Fibroblast of lung (primary cell): ENCODE measurements at regions not wholly inside any gene's neighbourhood (a gene's known extent, or its start where the extent isn't known, plus 50 kb on each side); places are given as distances from the start of the nearest gene placed in this dataset.

ENCODE experiments used
- DNase-seq, 2 donors: peaks; one replicate each; pipeline versions ENCODE4 v3.0.0 to v3.0.0-alpha.2; 2010; ENCODE audit warnings: low read depth in 2 of 2
- H2AFZ ChIP-seq: 2 replicates; pipeline ENCODE4 v1.5.1; 2012; ENCODE audit warnings: low read length, control low read depth, inconsistent platforms
- H3K27ac ChIP-seq: 2 replicates; pipeline ENCODE4 v1.5.1; 2011; ENCODE audit warnings: low read length, control low read depth; ENCODE audit not compliant: insufficient read depth
- H3K27me3 ChIP-seq: 2 replicates; pipeline ENCODE4 v1.5.1; 2011; ENCODE audit warnings: mild to moderate bottlenecking, low read length; ENCODE audit not compliant: control insufficient read depth, insufficient read depth
- H3K36me3 ChIP-seq: 2 replicates; pipeline ENCODE4 v1.5.1; 2011; ENCODE audit warnings: low read length; ENCODE audit not compliant: control insufficient read depth, insufficient read depth
- H3K4me1 ChIP-seq: 2 replicates; pipeline ENCODE4 v1.5.1; 2011; ENCODE audit warnings: low read length; ENCODE audit not compliant: control insufficient read depth, insufficient read depth; ENCODE audit errors: extremely low read depth
- H3K4me2 ChIP-seq: 2 replicates; pipeline ENCODE4 v1.5.1; 2011; ENCODE audit warnings: low read length, control low read depth; ENCODE audit not compliant: insufficient read depth; ENCODE audit errors: extremely low read depth
- H3K4me3 ChIP-seq, 4 experiments: fragments of 200-600 bp in 1 of 4; sonication (generic) in 1 of 4; replicated peaks in 1 of 4; 2 replicates each; pipeline ENCODE4 v1.5.1; 2011 to 2016; ENCODE audit warnings: low read length in 4 of 4, low read depth in 3 of 4, mild to moderate bottlenecking in 3 of 4, control low read depth in 2 of 4, inconsistent platforms in 1 of 4, mixed read lengths in 1 of 4; ENCODE audit not compliant: insufficient read depth in 1 of 4; ENCODE audit errors: control extremely low read depth in 1 of 4
- H3K79me2 ChIP-seq: 2 replicates; pipeline ENCODE4 v1.5.1; 2012; ENCODE audit warnings: mild to moderate bottlenecking, low read length, inconsistent platforms; ENCODE audit not compliant: control insufficient read depth, insufficient read depth
- H3K9ac ChIP-seq: 2 replicates; pipeline ENCODE4 v1.5.1; 2011; ENCODE audit warnings: mild to moderate bottlenecking, low read length, control low read depth; ENCODE audit not compliant: insufficient read depth
- H3K9me3 ChIP-seq: 2 replicates; pipeline ENCODE4 v1.5.1; 2012; ENCODE audit warnings: low read depth, low read length; ENCODE audit not compliant: control insufficient read depth, insufficient read depth
- H4K20me1 ChIP-seq: 2 replicates; pipeline ENCODE4 v1.5.1; 2011; ENCODE audit warnings: low read length; ENCODE audit not compliant: control insufficient read depth, insufficient read depth; ENCODE audit errors: extremely low read depth
- CTCF ChIP-seq, 2 donors: IDR thresholded peaks in 1 of 2; conservative IDR thresholded peaks in 1 of 2; 1 replicate in 1 of 2; 2 replicates in 1 of 2; pipeline ENCODE4 v1.5.1; 2011 to 2012; ENCODE audit warnings: low read length in 2 of 2, control low read depth in 1 of 2, inconsistent platforms in 1 of 2, low read depth in 1 of 2, mild to moderate bottlenecking in 1 of 2
- EZH2 ChIP-seq: IDR thresholded peaks from 2 replicates; pipeline ENCODE4 v1.5.1; 2012; ENCODE audit warnings: low read length, control low read depth, mild to moderate bottlenecking; ENCODE audit errors: missing control alignments

- no peak for DNase-seq
- Histone ChIP-seq H3K4me2 (no peak overlapping the region), H3K4me1 (no peaks in the 10 kb centered on the region), H3K27ac (no peak overlapping the region), H3K9ac (no peak overlapping the region), H3K36me3 (no peaks in the 10 kb centered on the region), H3K27me3 (no peaks in the 10 kb centered on the region), H2AFZ (no peak overlapping the region), H3K79me2 (no peaks in the 10 kb centered on the region), H3K9me3 (no peaks in the 10 kb centered on the region), H4K20me1 (no peaks in the 10 kb centered on the region), H3K4me3 (no peak overlapping the region)
- TF ChIP-seq EZH2 (no peak), CTCF (conservative IDR thresholded peaks at IDR 0.05 in 1 of 2, IDR thresholded peaks at IDR 0.05 in 1 of 2; ENCODE audit: low read depth in 1 of 2, low read length in 2 of 2) (no peak)
Observed at GRCh38 chr9:108339251-108339650, 516.5 kb downstream of the ACTL7B start.

GRCh38 chr9:108336575-108336974, 519.2 kb downstream of the ACTL7B start:
- H3K27ac ChIP-seq, result no peak overlapping the region
- H3K9me3 ChIP-seq, result no peaks in the 10 kb centered on the region
- no peak for TF ChIP-seq CTCF (conservative IDR thresholded peaks at IDR 0.05 in 1 of 2, IDR thresholded peaks at IDR 0.05 in 1 of 2; ENCODE audit: low read depth in 1 of 2, low read length in 2 of 2)
- no peak for TF ChIP-seq EZH2
- no peaks in the 10 kb centered on the region for H3K36me3 ChIP-seq
- H3K9ac ChIP-seq, result no peak overlapping the region
- H3K4me3 ChIP-seq, result no peak overlapping the region
- H3K4me2 ChIP-seq, result no peak overlapping the region
- H3K4me1 ChIP-seq, result no peaks in the 10 kb centered on the region
- no peaks in the 10 kb centered on the region for H3K79me2 ChIP-seq
- no peak for DNase-seq
- no peaks in the 10 kb centered on the region for H4K20me1 ChIP-seq
- H3K27me3 ChIP-seq, result no peaks in the 10 kb centered on the region
- no peak overlapping the region for H2AFZ ChIP-seq

GRCh38 chr9:108333530-108333983, 522.2 kb downstream of the ACTL7B start:
- Histone ChIP-seq H3K36me3 (no peaks in the 10 kb centered on the region), H3K4me2 (no peak overlapping the region), H3K4me3 (no peak overlapping the region), H3K27ac (no peak overlapping the region), H3K4me1 (no peaks in the 10 kb centered on the region), H3K9ac (no peak overlapping the region), H4K20me1 (no peaks in the 10 kb centered on the region), H3K9me3 (no peaks in the 10 kb centered on the region), H3K79me2 (no peaks in the 10 kb centered on the region), H3K27me3 (no peaks in the 10 kb centered on the region), H2AFZ (no peak overlapping the region)
- DNase-seq, result no peak
- TF ChIP-seq CTCF (conservative IDR thresholded peaks at IDR 0.05 in 1 of 2, IDR thresholded peaks at IDR 0.05 in 1 of 2; ENCODE audit: low read depth in 1 of 2, low read length in 2 of 2) (no peak), EZH2 (no peak)
